WTC11 (cell line): ENCODE measurements at regions not wholly inside any gene's neighbourhood (a gene's known extent, or its start where the extent isn't known, plus 50 kb on each side); places are given as distances from the start of the nearest gene placed in this dataset.

ENCODE experiments used
- FOXJ3 ChIP-seq: sonication (generic); formaldehyde crosslinking; IDR thresholded peaks from 2 replicates; pipeline ENCODE4 v1.9.0; 2021; ENCODE audit warnings: missing genetic modification reagents, mild to moderate bottlenecking, borderline replicate concordance
- ZNF671 ChIP-seq: fragments of 250-450 bp; sonication (Bioruptor Pico); IDR thresholded peaks from 2 replicates; pipeline ENCODE4 v1.8.0; 2021; ENCODE audit warnings: mild to moderate bottlenecking
- TF ChIP-seq, protein P1 (sequence below): sonication (generic); formaldehyde crosslinking; IDR thresholded peaks from 2 replicates; pipeline ENCODE4 v1.8.1; 2023; ENCODE audit warnings: mild to moderate bottlenecking, missing genetic modification reagents, moderate library complexity

GRCh38 chr3:59518283-59519055 lies 468.6 kb upstream of the CFAP20DC start:
- no peak for TF ChIP-seq ZNF671 (CRISPR knock-in tag)
- no peak for TF ChIP-seq FOXJ3
- TF ChIP-seq, protein P1, sequence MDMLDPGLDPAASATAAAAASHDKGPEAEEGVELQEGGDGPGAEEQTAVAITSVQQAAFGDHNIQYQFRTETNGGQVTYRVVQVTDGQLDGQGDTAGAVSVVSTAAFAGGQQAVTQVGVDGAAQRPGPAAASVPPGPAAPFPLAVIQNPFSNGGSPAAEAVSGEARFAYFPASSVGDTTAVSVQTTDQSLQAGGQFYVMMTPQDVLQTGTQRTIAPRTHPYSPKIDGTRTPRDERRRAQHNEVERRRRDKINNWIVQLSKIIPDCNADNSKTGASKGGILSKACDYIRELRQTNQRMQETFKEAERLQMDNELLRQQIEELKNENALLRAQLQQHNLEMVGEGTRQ (CRISPR knock-in tag): no peak
